ENCODE measurements at regions not wholly inside any gene's neighbourhood (a gene's known extent, or its start where the extent isn't known, plus 50 kb on each side); places are given as distances from the start of the nearest gene placed in this dataset.

- intact Hi-C loops (cut with micrococcal nuclease) = no loop called here
- Histone ChIP-seq H2AFZ (ENCODE audit: low read depth, low read length, poor library complexity, severe bottlenecking) (no peak overlapping the region), H3K4me3 (replicated peaks in 1 of 2; ENCODE audit: low read depth in 1 of 2, low read length in 2 of 2) (no peak overlapping the region), H3K9me2 (ENCODE audit: insufficient read depth) (peaks cover 3% of the 10 kb centered on the region; the same call in 1 of the 2 replicates), H3K79me2 (ENCODE audit: insufficient read depth, low read length) (no peaks in the 10 kb centered on the region), H3K36me3 (ENCODE audit: control insufficient read depth in 1 of 2, insufficient read depth in 2 of 2, low read length in 2 of 2) (no peaks in the 10 kb centered on the region), H3K4me1 (ENCODE audit: control insufficient read depth in 1 of 2, insufficient read depth in 2 of 2, low read length in 2 of 2) (peaks cover 0 to 3% of the 10 kb centered on the region in 2 experiments; a peak in 1 of 4 replicates), H4K20me1 (ENCODE audit: insufficient read depth) (no peaks in the 10 kb centered on the region), H3K27me3 (ENCODE audit: insufficient read depth, low read length) (no peaks in the 10 kb centered on the region), H3K4me2 (ENCODE audit: low read length) (no peak overlapping the region), H3K9ac (ENCODE audit: low read length) (no peak overlapping the region), H3K9me3 (ENCODE audit: control insufficient read depth in 1 of 2, insufficient read depth in 1 of 2, low read depth in 1 of 2, low read length in 2 of 2) (no peaks in the 10 kb centered on the region), H3K27ac (ENCODE audit: low read depth, low read length) (no peak overlapping the region)
- TF ChIP-seq YY1 (IDR thresholded peaks at IDR 0.05; ENCODE audit: extremely low read depth, insufficient replicate concordance, low read depth, low read length) (no peak), SRF (IDR thresholded peaks at IDR 0.05; ENCODE audit: low read depth) (no peak), ZFX (IDR thresholded peaks at IDR 0.05) (no peak), CTCF (IDR thresholded peaks at IDR 0.05 in 2 of 3, conservative IDR thresholded peaks at IDR 0.05 in 1 of 3; ENCODE audit: borderline replicate concordance in 1 of 3, insufficient read depth in 1 of 3, low read depth in 2 of 3, low read length in 2 of 3) (no peak), POLR2A (IDR thresholded peaks at IDR 0.05; ENCODE audit: borderline replicate concordance, extremely low read depth, insufficient read depth, insufficient read length) (no peak), MAX (IDR thresholded peaks at IDR 0.05) (no peak), FOSL1 (IDR thresholded peaks at IDR 0.05; ENCODE audit: low read depth) (no peak), EZH2 (IDR thresholded peaks at IDR 0.05) (no peak), ZBTB33 (IDR thresholded peaks at IDR 0.05; ENCODE audit: extremely low read depth, insufficient replicate concordance, low read length) (no peak), ZNF274 (IDR thresholded peaks at IDR 0.05; ENCODE audit: low read depth, low read length) (no peak), RAD21 (IDR thresholded peaks at IDR 0.05; ENCODE audit: low read depth) (no peak), EGR1 (IDR thresholded peaks at IDR 0.05; ENCODE audit: low read depth) (no peak), SP1 (IDR thresholded peaks at IDR 0.05; ENCODE audit: low read depth) (no peak), JUND (IDR thresholded peaks at IDR 0.05) (no peak), SIN3A (IDR thresholded peaks at IDR 0.05; ENCODE audit: low read depth) (no peak), CEBPB (IDR thresholded peaks at IDR 0.05; ENCODE audit: low read depth) (no peak)
- DNase-seq (ENCODE audit: low read depth, low spot score) = no peak
- ChIA-PET RAD21 (ENCODE audit: low non-redundant PET in 1 of 2, low total read pairs in 2 of 2, uncharacterized antibody in 2 of 2, unreplicated experiment in 2 of 2) (no interaction called here), POLR2A (no interaction called here), CTCF (no interaction called here)
- no TSS peak for BruUV-seq (replicated peaks)
- ATAC-seq = no peak
Observed at GRCh38 chr6:8825726-8826125, 390.4 kb upstream of the SLC35B3 start.
